COLO829 (cell line): ENCODE measurements at regions not wholly inside any gene's neighbourhood (a gene's known extent, or its start where the extent isn't known, plus 50 kb on each side); places are given as distances from the start of the nearest gene placed in this dataset.

ENCODE experiments used
- DNase-seq: peaks from one replicate; pipeline ENCODE4 v3.0.0; 2012; ENCODE audit warnings: low spot score

DNA sequence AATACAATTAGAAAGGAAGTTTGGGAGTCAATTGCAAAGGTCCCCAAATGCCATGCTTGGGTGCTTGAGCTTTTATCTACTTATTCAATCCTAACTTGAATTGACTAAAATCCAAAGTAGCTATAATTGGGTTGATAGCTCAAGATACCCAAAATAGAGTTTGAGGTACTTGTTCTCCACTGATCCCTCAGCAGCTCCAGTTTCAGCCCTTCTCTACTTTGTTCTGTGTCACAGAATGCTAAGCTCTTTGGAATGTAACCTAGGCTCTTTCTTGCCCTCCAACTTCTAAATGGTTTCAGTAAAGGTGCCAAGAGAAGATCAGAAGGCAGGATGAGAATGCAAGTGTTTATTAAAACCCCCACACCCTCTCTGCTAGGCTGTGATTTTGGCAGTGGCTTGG lies 251.4 kb upstream of the CLEC14A start:
- no peak for DNase-seq

DNA sequence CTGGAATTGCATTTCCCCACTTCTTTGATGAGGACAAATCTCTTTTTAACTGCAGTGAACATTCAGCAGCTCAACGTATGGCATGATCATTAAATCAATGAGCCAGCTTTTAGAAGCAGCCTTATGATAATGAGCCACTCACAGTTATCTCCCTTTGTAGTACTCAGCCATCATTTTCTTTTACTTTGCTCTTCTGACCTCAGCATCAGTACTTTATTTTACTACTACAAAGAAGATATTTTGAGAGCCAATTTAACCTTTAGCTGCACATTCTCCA lies 250.0 kb upstream of the CLEC14A start:
- no peak for DNase-seq

DNA sequence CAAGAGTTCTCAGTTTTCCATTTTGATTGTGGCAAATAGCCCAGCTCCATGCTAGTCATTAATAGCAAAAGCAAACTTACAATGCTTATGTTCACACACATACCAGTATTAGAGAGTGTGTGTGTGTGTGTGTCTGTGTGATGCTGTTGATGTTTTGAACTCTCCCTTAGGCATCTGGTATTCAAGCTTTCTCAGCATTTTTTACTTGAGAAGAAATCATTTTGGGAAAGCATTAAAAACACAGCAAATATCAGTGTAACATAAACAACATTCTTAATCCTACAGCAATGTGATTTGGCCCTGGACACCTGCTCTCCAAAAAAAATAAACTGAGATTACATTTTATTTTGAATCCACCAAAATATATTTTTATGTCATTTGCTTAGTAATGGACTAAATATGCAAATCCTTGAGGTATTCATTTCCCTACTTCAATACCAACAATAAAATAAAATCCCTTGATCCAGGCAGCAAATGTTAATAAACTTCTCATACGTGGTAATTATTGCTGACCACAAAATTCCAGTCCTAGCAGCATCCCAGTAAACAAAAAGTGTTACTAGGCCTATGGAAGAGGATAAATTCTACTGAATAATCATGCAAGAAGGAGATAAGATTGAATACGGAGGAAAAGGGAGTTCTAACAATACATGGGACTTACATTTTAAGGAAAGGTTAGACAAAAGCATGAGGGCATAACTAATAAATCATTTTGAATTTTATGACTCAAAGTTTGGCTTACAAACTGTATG lies 249.5 kb upstream of the CLEC14A start:
- DNase-seq, result no peak

DNA sequence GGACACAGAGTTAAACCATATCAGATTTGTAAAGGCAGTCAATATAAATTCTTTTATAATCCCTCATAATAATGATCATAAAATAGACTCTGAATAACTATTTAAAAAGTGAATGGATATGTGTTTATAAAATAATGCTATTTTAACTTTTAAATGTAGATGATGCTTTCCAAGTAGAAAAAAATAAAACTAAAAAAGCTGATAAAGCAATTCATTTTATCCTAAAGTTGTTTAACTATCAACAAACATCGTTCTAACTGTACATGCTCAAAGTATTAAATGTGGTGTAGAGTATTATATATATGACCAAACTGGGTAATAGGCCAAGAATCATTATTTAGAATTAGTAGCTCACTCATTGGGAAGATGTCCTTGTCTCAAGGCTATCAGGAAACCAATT lies 248.3 kb upstream of the CLEC14A start:
- DNase-seq, result no peak

DNA sequence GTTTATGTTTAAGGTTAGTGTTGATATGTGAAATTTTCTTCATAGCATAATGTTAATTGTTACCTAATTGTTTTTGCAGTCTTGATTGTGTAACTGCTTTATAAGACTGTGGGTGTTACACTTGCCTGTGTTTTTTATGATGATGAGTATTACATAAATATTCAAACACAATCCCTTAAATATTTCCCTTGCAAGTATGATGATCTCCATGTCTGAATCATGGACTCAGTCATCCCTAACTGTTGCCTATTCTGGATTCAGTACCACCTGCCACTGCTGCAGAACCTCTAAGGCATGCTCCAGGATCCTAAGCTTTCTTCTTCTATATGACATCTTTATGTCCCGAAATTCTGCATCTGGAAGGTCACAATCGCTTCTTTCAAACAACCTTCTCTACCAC lies 246.3 kb upstream of the CLEC14A start:
- no peak for DNase-seq

DNA sequence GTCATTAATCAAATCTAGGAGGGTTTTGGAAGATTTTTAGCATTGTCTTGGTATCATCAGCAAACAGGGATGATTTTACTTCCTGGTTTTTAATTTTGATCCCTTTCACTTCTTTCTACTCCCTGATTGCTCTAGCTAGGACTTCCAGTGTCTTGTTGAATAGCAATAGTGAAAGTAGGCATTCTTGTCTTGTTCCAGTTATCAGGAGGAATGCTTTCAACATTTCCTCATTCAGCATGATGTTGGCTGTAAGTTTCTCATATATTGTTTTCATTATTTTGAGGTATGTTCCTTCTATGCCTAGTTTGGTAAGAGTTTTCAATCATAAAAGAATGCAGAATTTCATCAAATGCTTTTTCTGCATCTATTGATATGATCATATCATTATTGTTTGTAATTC lies 244.2 kb upstream of the CLEC14A start:
- DNase-seq, result no peak

DNA sequence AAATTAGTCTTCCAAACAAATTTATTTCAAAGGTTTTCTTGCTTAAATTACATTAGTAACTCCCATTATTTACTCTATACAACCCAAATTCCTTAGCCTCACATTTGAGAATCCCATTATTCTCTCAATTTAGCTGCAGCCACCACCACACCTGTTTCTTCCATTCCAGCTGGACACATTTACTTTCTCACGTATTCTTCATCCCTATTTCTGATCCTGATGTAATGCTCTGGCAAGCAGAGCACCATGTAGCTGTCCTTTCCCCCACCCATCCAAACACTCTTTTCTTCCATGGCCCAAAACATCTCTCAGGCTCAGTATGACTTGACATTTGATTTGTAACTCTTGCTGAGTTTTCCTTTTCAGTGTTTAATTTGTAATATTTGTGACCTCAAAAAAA lies 240.2 kb upstream of the CLEC14A start:
- DNase-seq, result no peak

DNA sequence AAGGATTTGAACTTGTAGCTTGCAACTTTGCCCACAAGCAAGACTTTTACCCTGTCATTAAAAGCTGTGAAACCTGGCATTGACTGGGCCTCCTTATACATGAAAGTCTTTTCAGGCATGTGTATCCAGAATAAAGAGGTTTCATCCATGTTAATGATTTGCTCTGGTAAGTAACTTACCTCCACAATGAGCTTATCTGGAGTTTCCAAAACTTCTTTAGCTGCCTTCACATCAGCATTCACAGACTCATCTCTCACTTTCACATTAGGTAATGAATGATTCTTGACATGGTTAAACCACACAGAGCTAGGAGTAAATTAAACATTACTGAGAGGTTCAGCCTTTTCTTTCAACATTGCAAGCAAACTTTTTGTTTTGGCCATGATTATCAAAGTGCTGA lies 234.4 kb upstream of the CLEC14A start:
- no peak for DNase-seq

DNA sequence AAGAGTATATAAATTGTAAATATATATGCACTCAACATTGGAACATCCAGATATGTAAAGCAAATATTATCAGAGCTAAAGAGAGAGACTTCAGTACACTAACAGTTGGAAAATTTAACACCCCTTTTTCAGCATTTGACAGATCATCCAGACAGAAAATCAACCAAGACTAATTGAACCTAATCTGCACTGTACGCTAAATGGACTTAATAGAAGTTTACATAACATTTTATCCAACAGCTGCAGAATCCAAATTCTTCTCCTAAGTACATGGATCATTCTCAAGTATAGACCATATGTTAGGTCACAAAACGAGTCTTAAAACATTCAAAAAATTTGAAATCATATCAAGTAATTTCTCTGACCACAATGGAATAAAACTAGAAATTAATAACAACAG lies 229.1 kb upstream of the CLEC14A start:
- no peak for DNase-seq

DNA sequence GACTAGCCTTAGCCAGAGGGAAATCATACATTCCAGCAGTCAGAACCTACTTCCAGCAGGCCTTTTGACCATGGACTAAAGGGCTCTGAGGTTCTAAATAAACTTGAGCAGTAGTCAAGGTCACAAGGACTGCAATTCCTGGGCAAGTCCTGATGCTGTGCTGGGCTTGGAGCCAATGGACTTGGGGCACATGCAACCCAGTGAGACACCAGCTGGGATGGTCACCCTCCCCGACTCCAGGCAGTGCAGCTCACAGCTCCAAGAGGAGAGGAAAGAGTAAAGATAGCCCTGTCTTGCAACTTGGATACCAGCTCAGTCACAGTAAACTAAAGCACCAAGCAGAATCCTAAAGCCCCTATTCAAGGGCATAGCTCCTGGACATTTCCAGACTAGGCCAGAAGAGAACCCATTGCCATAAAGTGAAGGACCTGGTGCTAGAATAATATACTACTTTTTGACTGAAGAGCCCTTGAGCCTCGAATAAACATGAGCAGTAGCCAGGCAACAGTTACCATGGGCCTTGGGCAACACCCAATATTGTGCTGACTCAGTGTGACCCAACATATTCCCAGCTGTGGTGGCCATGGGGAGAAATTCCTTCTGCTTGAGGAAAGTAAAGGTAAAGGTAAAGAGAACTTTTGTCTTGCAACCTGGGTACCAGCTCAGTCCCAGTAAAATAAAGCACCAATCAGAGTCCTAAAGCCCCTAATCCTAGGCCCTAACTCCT lies 226.2 kb upstream of the CLEC14A start:
- no peak for DNase-seq

DNA sequence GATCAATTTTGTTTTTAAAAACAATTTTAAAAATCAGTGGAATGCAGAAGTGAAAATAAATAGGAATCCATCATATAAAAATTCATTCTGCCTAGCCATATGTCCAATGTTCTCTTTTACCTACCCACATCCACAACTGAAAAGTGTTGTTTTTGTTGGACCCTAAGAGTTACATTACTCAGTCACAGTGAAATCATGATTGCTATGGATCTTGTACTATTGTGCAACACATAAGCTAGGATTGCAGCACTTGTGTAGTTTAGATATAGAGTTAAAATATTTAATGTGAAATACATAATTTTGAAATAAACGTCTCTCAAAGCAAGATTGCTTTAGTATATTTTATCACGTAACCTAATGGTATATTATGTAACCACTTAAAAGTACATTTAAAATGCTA lies 213.3 kb upstream of the CLEC14A start:
- no peak for DNase-seq

DNA sequence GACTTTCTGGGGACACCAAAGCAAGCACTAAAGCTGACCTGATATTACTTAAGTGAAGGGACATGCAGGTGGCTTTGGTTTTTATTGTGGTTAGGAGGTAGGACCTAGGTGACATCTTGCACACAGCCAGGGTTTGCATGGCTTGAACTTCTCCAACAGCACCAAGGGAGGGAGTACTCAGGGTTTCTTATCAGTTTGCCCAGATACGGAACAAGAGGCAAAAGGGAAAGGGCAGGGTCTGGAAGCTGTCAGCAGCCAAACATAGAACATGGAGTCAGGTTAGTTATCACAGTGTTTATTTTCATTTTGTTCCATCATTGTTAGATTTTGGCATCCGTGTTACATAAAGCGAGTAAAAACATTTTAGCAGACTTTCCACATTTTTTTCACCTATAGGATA lies 186.3 kb upstream of the CLEC14A start:
- no peak for DNase-seq

DNA sequence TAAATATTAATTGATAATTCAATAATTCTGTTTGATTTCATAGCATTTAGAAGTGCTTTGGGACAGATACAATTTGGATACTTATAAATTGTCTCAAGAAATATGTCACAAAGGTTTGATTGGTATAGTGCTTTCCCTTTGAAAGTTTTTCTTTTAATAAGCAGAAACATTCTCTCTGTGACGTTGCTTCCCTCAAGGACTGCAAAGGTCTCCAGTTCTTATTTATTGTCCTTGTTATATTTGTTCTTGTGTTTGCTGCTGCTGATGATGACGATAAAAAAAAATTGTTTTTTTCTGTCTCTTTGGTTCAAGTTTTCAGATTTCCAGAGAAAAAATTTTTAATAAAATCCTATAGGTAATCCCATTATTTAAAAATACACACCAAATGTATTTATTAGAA lies 176.3 kb upstream of the CLEC14A start:
- no peak for DNase-seq

DNA sequence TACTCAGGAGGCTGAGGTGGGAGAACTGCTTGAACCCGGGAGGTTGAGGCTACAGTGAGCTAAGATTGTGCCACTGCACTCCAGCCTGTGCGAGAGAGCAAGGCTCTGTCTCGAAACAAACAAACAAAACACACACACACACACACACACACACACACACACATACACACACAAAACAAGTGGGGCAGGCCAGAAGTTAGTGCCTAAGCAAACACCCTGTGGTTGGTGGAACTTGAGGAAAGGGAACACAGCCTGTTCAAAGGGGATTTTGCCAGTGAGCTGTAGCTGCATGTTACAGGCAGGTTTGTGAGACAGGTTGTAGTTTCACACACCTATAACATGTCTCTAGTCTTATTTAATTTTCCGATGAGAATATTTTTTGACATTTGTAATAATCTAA lies 175.3 kb upstream of the CLEC14A start:
- DNase-seq, result no peak

DNA sequence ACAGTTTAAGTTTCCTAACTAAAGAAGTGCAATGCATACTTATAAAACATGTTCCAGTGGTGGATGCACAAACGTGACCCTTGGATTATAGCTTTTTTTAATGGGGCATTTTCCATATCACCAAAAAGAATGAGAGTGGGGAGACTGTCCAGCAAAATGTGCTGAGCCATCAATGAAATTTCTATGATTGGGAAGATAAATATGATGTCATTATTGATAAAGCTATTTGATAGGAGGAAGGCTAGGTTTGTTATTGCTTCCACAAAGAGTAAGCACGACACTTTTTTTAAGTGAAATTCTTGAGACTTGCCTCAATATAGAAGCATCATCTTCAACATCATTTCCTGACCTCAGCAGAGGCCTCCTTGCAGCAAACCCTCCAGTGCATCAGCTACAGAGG lies 174.6 kb upstream of the CLEC14A start:
- DNase-seq, result no peak

DNA sequence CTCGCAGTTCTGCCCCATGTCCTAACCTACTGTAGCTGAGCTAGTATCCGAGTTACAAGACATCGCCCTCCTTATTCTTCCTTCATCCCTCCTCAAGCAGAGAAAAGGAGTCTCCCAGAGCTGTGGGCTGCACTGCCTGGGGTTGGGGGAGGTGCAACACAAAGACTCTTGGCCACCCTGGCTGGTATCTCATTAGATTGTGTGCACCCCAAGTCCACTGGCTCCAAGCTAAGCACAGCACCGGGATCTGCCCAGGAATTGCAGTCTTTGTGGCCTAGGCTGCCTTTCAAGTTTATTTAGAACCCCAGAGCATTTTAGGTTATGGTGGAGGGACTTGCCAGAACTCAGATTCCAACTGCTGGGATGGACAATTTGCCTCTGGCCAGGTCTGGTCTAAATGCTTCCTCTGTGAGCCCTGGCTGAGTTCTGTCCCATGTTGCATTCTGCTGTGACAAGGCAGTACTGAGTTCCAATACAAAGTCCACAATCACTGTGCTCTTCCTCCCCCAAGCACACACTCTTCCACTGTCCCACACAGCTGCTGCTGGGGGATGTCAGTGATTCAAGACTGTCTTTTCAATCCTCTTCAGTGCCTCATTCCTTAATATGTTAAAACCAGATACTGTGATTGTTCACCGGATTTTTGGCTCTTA lies 169.6 kb upstream of the CLEC14A start:
- DNase-seq, result no peak

DNA sequence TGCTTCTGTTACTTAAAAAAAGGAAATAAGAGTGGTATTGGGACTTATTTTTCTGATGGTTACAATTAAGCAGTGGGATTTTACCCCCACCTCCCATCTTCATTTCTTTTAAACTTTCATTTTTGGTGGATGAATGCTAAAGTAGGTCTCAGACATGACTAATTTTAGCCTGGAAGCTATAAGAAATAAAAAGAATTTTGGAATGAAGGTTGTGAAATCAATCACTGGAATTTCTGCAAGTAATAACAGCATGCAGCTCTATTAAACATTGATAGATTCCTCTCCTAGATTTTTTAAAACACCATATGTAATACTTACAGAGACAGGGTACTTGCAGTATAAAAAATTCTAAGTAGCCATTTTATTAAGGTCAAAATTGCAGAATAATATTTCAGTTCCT lies 164.2 kb upstream of the CLEC14A start:
- DNase-seq, result no peak

DNA sequence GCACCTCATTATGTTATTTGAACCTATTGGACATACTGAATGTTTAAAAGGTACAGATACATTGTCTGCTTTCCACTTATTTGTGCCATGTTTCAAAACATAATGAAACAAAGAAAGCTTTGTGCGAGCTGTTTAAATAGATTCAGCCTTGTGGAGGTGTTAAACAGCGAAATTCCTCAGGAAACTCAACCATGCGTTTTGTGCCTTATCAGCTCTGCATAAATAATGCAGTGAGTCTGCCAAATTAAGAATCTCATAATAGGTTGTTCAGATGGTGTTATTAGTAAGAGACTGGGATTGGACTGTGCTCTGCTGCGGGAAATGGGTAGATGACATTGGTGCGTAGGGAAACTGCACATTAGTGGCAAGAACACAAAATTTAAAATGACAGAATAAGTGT lies 163.7 kb upstream of the CLEC14A start:
- DNase-seq, result no peak

DNA sequence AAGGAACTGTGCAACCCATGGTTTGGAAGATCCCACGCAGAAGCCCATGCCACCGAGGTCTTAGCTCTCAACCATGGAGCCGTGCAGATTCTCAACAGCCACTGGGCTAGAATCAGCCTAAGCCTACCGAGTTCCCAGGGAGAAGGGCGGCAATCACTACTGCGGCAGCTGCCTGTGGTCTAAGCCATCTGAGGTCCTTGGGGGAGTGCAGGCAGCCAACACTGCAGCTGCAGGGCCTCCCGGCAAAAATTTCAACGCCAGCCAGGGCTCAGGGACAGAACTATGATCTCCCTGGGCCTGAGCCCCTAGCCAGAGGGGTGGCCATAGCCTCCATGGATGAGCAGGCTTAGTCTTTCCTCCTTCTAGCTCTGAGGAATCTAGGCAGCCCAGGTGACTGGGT lies 156.8 kb upstream of the CLEC14A start:
- DNase-seq, result no peak

DNA sequence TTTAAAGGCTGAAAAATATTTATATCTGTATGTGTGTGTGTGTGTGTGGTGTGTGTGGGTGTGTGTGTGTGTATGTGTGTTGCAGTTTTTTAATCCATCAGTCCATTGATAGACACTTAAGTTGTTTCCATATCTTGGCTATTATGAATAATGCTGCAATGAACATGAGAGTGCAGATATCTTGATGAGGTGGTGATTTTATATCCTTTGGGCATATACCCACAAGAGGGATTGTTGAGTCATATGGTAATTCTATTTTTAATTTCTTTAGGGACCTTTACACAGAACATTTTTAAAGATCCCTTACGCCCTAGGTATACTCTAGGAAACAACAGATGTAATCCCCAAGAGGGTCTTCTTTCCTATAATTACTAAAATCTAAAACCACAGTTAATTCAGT lies 154.5 kb upstream of the CLEC14A start:
- DNase-seq, result no peak

DNA sequence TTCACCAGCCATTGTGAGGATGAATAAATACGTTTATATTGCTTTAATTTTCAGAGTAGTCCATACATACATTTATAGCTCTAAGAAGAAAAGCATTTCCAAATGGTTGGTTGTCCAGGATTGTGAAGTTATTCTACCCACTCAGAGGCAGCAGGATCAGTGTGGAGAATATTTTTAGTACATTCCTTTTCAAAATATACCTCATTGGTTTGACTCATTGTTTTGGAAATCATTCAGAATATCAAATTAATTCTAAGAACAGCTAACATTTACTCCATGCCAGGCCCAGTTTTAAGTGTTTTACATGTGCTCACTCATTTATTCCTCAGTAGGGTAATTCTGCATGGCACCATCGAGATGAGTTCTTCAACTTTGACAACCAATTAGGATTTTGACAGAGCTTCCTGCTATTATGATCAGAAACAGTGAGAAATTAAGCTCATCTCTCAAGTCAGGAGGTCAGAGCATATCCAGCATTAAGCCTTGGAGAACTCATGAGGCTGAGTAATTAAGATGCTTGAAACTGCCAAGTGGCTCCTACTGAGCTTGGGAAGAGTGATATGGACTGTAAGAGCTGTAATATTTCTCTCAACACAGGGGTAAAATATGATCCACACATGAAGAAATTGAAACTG lies 153.3 kb upstream of the CLEC14A start:
- no peak for DNase-seq

DNA sequence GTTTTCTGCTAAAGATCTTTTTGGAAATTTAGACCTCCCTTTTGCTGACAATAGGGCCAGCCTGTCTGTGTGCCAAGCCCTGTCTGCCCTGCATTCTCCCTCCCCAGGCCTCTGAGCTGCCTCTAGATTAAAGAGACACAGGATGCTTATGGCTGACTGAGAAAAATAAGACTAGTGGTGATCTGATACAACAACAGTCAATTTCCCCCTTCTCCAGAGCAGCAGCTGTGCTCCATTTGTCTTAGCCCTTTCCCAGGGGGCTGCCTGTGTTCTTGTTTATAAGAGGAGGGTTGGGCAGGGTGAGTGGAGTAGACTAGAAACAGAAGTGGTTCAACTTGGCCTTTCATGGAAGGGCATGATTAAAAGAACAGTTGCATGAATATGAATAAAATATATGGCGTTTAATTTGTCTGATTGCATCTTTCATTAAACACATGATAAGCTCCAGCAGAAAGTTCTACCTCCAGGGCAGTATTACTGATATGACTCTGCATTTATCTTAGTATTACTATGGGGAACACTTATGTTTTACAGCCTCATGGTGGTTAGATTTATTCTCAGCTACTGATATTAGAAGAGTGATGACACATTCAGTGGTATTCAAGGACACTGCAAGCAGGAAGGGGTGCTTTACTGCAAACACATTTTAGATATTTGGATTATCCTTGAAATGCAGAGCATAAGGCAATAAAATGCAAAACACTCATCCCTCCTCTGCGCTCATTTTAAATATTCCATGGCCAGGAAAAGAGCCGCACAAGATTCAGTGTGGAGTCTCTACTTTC lies 150.2 kb upstream of the CLEC14A start:
- DNase-seq, result no peak
